NT2/D1 (cell line): ENCODE measurements at regions not wholly inside any gene's neighbourhood (a gene's known extent, or its start where the extent isn't known, plus 50 kb on each side); places are given as distances from the start of the nearest gene placed in this dataset.

ENCODE experiments used
- SUZ12 ChIP-seq: IDR thresholded peaks from 2 replicates; pipeline ENCODE4 v1.6.1; 2011; ENCODE audit not compliant: insufficient read length, insufficient read depth; ENCODE audit errors: extremely low read depth
- YY1 ChIP-seq: IDR thresholded peaks from 2 replicates; pipeline ENCODE4 v1.6.1; 2011; ENCODE audit not compliant: insufficient read length, insufficient read depth

- TF ChIP-seq YY1 (no peak), SUZ12 (no peak)
These were observed 244.6 kb upstream of the TET2 start for GRCh38 chr4:104901961-104902605.
